RCC 7860 (cell line): ENCODE measurements at regions not wholly inside any gene's neighbourhood (a gene's known extent, or its start where the extent isn't known, plus 50 kb on each side); places are given as distances from the start of the nearest gene placed in this dataset.

Experiments
- DNase-seq: peaks from one replicate; pipeline ENCODE4 v3.0.0-alpha.2; 2015; ENCODE audit warnings: low spot score
- FAIRE-seq: peaks from 2 replicates; lab custom pipeline; 2012; peaks lifted over from hg19 to GRCh38; lab: Jason Lieb, UNC

DNA sequence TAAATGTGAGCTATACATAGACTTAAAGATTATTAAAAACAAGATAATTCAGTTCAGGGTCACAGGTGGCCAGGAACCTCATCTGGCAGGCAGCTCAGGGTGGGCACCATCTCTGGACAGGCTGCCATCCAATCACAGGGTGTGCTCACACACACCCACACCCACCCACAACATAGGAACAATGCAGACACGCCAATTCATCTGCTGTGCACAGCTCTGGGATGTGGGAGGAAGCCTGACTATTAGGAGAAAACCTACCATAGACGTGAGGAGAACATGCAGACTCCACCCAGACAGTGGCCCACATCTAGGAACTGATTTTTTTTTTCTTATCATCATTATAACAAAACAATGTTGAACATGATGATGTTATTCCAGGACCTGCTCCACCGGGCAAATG, 286.7 kb downstream of the PRL start:
- FAIRE-seq = no peak
- no peak for DNase-seq

DNA sequence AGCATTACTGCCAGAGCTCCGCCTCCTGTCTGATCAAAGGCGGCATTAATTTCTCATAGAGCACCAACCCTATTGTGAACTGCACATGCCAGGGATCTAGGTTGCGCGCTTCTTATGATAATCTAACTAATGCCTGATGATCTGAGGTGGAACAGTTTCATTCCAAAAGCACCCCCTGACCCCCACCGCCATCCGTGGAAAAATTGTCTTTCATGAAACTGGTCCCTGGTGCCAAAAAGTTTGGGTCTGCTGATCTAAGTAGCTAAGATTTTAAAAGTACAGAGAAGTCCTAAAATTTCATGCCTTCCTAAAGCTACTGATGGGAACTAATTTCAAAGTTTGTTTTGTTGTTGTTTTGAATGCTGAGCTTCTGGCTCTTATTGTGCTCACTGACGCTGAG, 281.6 kb downstream of the PRL start:
- FAIRE-seq = no peak

DNA sequence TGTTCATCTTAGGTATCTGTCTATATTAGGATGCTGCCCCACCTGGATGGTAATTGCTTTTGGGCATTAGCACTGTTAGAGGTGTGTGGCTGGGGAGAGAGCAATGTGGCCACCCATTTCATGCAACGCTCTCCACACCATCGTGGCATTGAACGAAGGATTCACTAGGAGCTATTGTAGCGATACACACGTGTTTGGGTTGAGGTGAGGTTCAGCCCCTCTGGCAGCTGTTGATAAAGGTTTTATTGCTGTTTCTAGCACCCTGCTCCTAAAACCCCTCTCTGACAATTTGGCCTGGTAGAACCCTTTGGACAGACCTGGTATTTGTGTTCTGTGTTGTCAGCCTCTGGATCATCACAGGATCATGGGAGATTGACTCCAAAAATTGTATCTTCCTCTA, 280.9 kb downstream of the PRL start:
- DNase-seq (no peak), FAIRE-seq (no peak)

More for the DNA sequence above, 281.6 kb downstream of the PRL start:
- DNase-seq = no peak

DNA sequence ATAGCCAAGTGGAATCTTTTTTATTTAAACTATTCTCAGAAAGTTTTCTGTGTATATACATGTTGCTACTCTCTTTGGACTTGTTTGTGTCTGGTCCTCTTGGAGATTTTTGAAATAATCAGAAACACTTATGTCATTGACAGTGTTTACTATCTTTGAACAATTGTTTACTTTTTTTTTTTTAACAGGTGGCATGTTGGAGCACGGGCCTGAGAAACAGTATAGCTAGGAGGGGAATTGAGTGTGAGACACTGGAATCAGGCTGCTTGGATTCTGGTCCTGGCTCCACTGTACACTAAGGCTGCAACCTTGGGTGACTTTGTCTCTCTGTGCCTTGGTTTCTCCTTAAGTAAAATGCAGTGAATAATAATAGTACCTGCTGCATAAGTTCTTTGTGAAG, 279.6 kb downstream of the PRL start:
- no peak for DNase-seq
- no peak for FAIRE-seq

DNA sequence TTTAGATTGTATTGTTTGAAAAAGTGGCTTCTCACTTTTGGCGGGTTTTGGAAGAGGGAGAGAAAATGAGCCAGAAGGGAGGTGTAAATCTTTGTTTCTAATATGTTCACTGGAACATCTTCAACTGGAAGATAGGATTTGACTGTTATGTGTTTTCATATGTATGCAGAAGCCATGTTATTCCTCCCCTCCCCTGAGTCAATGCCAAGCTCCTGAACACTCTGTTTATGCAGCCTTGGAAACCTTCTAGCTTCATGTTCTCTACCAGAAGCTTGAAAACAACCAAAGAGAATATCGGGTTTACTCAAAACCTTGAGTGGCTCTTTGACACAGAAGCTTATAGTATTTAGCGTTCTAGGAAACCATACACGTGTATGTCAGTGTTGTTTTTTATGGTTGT, 279.1 kb downstream of the PRL start:
- no peak for FAIRE-seq

DNA sequence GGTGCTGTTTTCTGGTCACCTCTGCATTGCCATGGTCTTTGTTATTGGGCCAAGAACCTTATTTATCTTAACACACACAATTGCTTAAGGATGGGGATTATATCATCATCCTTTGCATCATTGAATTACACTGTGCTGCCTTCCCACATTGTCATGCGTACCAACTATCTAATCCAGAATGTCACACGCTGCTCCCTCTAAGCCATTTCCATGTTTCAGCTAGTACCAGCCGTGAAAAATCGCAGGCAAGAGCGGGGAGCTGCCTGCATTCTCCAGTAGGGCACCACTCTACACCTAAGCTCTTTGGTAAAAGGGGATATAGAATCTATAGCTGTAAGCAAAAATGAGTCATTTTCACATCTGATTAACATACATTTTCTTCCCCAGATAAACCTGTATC, 277.0 kb downstream of the PRL start:
- FAIRE-seq = no peak
- no peak for DNase-seq

More for the DNA sequence above, 279.1 kb downstream of the PRL start:
- DNase-seq = no peak

DNA sequence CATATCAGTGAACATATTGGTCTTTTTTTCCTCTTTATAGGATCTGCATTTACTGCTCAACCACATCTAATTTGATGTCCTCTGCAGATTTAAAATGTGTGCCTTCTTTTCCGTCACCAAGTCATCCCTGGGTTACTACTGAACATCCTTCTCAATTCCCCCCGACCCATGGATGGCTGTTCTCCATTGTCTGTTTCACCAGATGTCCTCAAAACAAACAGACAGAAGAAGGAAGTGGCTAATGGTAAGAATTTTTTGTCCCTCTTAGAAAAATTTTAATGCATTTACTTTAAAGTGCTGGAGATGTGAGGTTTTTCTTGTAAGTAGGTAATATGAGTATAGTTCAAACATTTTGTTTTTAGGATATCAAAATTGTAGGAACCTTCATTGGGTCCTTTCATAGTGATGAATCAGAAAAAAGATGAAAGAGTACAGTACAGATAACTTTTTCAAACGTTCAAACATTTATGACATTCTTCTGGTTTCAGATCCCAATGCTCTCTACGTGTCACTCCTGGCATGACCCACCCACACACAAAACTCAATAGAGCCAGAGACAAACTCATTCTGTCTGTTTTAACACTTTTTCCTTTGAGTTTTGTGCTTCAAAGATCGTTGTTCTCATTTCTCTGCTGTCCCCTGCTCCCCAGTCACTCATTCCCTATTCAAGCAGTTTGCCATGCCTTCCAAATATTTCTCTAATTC, 276.4 kb downstream of the PRL start:
- FAIRE-seq (no peak), DNase-seq (no peak)

DNA sequence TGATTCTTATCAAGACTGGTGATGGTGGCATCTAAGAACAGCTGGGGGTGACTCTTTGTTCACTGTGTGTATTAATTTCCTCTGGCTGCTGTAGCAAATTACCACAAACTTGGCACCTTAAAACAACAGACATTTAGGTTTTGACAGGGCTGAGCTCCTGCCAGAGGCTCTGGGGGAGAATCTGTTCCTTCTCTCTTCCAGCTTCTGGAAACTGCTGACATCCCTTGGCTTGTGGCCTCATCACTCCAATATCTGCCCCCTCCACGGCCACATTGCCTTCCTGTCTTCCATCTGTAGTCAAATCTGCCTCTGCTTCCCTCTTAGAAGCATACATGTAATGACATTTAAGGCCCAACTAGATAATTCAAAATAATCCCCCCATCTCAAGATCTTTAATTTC, 274.9 kb downstream of the PRL start:
- FAIRE-seq = no peak
- no peak for DNase-seq

DNA sequence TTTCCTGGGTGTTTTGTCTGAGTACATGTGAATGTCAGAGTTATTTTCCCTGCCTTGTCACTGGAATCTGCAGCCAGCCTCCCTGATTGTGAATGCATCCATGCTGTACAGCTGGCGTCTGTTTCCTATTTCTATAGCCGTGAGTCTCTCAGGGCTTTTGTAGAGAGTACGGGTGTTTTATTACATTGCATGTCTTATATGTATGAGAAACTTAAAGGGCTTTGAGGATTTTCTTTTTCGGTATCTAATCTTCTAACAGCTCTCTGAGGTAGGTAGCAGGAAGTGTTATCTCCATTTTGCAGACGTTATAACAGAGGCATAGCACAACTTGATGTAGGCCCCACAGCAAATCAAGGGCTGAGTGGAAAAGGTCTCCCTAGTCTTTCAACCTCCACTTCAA, 272.9 kb downstream of the PRL start:
- FAIRE-seq = no peak

DNA sequence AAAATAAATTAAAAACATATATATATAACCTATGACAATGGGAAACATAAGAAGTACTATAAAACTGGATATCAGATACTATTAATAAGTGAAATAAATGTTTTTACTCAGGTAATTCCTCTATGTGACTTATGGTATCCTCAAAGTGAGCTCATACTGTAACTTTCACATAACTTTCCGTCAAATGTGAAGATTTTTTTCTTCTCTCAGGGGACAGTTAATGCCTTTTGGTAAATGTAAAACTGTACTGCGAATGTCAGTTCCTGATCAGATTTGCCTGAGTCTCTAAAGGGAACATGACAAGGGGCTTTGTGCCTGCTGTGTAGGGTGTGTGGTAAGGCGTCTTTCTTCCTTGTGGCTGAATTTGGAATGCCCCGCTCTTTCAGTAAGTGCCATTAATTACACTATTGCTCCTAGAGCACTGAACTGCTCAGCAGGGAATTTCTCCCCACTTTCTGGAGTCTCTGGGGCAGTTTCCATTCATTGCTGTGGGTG, 271.8 kb downstream of the PRL start:
- FAIRE-seq = no peak
- DNase-seq = no peak

More for the DNA sequence above, 272.9 kb downstream of the PRL start:
- DNase-seq = no peak

DNA sequence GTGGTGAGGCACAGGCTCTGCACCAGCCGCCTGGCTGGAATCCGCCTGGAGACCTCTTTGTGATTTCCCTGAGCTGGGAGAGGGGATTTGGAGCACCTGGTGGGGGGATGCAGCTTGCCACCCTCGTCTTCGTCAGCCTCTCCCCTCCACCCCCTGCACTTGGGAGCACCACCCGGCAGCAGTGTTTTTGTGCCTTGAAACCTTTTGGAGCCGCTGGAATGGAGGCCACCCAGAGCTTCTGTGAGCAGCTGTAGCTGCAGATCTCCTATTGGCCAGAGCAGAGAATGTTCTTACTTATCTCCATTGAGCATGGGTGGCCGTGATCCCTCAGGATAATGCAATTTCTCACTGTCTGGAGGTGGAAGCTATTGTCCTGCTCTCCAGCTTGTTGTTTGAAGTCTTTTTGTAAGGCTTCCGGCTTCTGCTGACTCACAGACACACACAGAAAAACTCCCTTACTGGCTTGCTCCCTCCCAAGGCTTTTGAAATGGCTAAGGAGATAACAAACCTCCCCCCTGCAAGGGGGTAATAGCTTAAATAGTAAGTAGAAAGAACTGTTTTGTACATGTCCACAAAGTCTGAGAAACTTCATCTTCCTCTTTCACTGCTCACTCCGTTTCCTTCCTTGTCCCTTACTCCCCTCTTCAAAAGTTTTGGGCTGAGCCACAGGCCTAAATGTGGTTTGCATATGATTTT, 271.2 kb downstream of the PRL start:
- peak; percentile 45 for DNase-seq
- FAIRE-seq = no peak

DNA sequence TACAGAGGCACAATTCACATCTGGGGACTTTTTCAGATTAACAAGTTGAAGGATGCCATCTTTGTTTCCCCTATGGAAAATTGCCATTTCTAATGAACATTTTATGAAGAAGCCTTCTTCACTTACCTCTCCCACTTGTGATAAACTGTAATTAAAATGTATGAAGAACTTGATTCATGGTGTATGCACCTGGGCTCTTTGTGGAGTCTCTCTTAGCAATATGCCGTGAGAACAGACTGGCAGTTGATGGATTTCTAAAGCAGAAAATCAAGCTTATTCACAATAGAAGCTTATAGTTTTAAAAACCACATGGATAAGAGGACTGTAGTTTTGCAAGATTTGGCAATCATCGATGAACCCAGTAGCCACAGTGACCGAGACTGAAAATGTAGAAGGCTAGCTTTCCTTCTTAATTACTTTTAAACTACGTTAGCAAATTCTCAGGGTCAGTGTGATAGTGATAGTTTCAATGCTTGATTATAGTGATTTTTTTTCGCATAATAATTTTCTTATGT, 270.6 kb downstream of the PRL start:
- no peak for FAIRE-seq

DNA sequence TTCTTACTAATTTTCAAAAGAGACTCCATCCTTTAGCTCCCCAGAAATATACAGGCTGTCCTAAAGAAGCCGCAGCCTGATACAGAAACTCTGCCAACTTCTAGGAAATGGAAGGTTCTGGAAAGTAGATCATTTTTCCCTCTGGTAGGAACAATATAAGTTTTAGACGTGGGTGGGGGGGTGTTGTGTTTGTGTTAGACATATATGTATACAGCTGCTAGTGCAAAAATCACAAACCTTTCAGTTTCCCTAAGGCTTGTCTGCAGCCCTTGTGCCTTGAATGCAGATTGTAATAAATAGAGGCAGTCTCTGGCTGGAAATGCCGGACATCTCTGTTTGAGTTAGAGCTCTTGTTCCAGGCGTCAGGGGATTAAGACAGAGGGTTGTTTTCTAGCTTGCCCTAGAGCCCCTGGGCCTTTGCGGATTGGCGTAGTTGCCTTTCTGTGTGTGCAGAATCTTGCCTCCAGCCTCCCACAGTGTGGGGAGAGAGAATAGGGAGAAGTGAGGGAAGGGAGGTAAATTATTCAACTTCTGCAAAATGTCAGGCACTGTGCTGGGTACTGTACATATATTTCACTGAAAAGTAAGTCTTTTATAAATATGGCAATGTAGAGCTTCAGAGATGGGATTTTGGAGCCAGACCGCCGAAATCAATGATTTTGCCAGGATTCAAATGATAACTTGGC, 269.7 kb downstream of the PRL start:
- FAIRE-seq = no peak

More for the DNA sequence above, 270.6 kb downstream of the PRL start:
- no peak for DNase-seq

DNA sequence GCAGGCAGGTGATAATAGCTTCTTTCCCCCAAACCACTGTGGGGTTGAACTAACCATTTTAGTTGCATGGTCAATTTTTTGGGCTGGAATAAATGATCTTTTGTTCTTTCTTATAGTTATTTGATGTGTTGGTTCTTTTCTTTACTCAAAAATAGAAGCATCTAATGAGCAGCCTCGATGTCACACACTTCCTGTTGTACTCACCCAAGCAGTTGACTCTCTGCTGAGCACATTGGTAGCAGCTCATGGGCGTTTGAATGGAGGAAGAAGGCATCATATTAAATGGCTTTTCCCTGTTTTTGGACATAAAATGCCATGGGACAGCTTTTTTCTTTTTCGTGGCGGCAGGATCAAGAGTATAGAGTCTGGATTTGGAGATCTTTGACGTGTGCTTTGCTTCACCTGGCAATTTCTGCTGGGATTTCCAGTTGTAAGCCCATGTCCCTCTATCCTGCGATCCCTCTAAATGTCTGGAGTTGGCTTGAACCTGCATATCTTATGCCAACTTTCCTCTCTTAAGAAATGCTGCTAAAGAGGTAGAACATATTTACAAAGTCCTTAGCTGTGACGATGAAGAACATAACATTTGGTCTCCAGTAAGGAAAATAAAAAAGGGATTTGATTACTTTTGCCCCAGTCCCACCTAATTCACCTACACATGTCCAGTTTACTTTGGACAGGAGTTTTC, 268.3 kb downstream of the PRL start:
- DNase-seq = no peak
- FAIRE-seq = no peak

More for the DNA sequence above, 269.7 kb downstream of the PRL start:
- DNase-seq = no peak

DNA sequence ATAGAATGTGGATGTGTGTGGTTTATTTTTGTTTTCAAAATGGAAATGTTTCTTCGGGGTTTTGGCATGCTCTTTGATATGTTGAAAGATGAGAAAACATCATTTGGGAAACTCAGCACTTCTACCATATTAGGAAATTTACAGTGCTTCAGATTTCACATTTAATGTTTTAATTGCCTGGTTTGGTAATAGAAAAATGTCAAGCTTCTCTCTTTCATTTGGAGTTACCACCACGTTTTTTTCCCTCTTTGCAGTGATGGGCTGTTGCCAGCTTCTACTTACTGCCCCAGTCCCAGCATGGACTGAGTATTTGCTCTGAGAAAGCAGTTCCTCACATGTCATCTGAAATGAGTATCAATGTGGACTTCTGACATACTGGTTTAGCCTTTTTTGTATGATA, 267.7 kb downstream of the PRL start:
- DNase-seq (no peak), FAIRE-seq (no peak)

DNA sequence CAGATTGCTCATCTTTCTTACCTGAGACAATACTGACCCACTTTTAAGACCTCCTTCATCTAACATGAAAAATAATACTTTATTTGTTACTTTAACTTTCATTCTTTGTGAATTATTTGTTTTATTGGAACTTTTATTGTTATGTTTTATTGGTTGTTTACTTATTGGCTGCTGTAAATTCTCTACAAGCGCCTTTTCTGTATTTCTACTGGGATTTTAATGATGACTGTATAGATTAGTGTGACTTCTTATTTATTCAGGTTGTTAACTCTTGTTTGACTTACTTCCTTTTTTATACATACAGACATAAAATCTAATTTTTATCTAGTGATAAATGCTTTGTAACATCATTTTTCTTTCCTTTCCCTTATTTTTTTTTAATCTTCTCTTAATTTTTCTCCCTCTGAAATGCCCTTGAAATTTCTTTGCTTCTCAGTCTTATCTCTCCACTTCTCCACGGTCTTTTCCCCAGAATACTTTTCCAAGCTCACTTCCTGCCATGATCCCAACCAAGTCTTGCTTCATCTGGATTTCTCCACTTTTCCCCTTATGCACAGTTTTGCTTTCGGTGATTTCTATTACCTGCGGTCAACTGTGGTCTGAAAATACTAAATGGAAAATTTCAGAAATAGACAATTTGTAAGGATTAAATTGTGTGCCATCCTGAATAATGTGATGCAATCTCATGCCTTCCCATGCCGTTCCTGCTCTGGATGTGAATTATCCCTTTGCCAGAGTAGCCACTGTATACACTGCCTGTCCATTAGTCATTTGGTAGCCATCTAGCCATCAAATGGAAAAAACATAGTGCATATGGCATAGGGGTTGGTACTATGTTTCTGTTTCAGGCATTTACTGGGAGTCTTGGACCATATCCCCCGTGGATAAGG, 265.9 kb downstream of the PRL start:
- DNase-seq (no peak), FAIRE-seq (no peak)

DNA sequence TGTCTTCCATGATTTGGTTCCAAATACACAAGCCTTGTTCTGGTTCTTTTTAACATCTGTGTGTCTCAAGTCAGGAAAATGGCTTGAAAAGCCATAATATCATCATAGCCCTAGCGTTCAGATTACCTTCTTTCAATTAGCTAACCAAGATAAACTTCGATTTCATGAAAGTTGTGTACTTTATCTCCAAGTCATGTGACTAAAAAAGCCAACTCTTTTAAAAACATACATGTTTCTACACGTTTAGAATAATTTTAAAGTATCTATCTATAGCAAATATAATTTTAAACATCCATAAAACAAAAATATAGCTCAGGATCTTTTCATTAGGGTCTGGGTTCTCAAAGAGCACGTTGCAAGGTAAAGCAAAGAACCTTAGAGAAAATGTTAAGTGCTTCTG, 261.1 kb downstream of the PRL start:
- no peak for FAIRE-seq
- DNase-seq = no peak

DNA sequence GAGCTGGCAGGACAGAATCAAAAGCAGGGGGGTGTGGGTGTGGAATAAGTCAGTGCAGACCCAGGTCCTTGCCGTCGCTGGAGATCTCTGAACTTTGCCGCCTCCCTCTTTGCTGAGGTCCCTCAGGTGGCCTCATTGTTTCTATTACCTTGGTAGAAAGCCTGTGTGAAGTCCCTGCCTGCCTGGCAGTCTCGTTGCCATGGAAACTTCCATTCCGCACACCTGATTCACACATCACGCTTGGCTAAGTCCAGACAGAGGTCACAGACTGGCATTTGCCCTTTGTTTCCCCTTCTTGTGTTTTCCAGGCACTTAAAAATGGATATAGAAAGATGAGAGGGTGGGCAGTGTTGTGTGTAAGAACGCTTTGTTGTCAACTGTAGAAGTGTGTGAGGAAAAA, 260.6 kb downstream of the PRL start:
- DNase-seq = peak; percentile 96
- FAIRE-seq = peak; percentile 89

DNA sequence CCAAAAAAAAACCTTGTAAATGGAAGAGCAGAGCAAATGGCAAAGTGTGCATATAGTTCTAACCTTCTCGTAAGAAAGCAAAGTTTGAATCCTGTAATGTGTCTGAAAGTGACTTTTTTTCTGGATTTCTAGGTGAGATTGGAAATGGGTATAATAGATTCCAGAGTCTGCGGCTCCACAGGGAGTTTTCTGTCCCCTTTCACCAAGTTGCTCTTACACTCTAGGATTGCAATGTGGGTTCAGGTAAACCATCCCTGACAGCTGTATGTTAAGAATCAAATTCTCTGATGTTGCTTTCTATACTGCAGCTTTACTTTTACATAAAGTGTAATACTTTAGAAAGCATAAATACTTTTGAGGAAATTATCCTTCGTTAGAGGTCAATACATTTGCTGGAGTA, 260.1 kb downstream of the PRL start:
- DNase-seq (no peak), FAIRE-seq (no peak)
